GM19395 (cell line): ENCODE measurements at regions not wholly inside any gene's neighbourhood (a gene's known extent, or its start where the extent isn't known, plus 50 kb on each side); places are given as distances from the start of the nearest gene placed in this dataset.

Experiments used
- ATAC-seq: cut with Tn5 transposase; IDR thresholded peaks from one replicate; pipeline ENCODE4 v1.9.1; 2021; ENCODE audit warnings: mild to moderate bottlenecking, moderate library complexity; ENCODE audit not compliant: unreplicated experiment

DNA sequence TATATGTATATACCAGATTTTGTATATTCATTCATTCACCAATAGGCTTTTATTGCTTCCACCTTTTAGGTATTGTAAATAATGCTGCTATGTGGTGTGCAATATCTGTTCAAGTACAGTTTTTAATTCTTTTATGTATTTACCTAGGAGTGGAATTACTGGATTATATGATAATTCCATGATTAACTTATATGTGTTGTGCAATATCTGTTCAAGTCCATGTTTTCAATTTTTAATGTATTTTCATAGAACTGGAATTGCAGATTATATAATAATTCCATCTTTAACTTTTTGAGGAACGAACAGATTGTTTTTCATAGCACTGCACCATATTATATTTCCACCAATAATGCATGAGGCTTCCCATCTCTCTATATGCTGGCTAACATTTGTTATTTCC lies 50.6 kb upstream of the L3MBTL4 start:
- no peak for ATAC-seq

DNA sequence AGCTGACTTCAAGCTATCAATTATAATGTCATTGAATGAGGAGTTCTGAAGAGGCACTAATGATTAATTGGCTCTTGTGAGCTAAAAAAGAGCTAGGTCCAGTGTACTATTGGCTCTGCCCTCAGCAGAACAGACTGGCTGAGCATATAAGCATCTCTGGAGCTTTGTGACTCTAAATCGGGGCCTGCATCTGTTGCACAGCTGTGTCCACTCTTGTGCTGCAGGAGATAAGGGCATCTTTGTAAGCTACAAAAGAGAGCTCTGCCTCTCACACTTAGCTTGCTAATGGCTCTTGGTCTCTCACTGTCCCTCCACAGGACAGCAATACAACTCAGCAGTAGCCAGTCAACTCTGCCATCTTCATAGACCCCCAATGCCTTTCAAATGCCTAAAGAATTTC lies 61.5 kb upstream of the L3MBTL4 start:
- no peak for ATAC-seq

DNA sequence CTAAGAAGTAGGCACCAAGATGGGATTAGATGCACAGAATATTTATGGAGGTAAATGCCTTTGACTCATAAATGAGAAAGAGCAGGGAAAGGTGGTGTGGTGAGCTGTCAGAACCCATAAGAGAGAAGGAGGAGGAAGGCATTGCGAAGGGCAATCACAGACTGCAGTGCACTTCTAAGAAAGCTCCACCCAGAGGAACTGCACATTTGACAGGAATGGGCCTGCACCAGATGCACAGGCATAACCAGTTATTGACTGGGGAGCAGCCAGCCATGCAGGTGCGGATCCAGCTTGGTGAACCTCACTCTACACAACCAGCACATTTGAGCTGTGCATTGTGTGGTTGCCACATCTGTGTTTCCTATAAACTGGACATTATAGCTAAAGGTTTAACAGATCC lies 62.2 kb upstream of the L3MBTL4 start:
- ATAC-seq, result no peak

DNA sequence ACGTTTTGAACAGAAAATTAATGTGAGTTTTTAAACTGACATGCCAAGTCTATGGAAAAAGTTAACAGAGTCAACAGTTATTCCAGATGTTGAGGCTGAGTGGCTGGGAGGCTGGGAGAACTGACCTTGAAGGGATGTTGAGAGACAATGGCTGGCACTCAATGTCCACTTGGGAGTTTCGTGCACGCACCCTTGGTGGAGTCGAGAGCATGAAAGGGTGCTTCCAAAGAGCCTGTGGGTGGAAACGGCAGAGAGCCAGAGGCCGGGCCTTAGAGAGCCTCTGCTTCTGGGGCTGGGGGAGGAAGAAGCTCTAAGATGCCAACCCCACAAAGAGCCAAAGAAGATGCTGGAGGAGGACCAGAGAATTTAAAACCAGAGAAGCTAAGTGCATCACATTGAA lies 63.4 kb upstream of the L3MBTL4 start:
- no peak for ATAC-seq

DNA sequence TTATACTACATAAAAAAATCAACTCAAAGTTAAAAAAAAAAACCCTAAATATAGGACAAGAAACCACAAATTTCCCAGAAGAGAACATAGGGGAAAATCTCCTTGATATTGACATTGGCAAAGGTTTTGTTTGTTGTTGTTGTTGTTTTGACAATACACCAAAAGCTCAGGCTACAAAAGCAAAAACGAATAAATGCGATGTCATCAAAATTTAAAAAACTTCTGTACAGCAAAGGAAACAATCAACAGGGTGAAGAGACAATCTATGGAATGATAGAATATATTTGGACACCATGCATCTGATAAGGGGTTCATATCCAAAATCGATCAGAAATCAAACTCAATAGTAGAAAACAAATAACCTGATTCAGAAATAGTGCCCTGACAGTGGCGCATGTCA lies 65.0 kb upstream of the L3MBTL4 start:
- no peak for ATAC-seq

DNA sequence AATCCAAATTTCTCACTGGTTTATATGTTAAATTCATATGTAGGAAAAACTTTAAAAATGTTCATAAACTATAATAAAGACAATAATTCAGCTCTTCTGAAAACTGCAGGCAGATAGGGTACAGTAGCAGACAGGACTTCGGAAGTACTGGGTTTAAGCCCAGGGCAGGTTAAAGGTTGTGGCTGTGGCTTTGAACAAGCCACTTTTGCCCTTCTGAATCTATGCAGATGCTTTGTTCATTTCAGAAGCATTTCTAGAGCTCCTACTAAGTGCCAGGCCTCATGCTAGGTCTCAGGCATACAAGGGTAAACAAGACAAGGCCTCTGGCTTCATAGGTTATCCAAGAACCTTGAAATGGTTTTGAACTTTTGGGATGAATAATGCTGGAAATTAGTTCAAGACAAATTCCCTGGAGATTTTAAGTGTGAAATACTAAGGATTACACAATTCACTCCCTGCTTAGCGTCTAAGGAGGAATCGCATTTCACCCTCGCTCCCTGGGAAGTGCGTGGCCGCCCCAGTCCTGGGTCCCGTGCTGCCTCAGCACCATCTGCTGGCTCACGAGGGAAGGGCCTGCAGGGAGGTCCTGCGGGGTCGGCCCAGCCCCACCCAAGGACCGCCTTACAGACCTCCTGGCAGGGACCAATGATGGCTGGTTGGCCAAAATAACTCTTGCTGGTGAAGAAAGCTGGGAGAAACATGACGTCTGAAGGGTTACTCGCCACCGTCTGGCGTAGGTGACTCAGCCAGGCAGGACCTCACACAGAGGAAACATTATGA lies 67.7 kb upstream of the L3MBTL4 start:
- ATAC-seq, result peak; percentile 77

DNA sequence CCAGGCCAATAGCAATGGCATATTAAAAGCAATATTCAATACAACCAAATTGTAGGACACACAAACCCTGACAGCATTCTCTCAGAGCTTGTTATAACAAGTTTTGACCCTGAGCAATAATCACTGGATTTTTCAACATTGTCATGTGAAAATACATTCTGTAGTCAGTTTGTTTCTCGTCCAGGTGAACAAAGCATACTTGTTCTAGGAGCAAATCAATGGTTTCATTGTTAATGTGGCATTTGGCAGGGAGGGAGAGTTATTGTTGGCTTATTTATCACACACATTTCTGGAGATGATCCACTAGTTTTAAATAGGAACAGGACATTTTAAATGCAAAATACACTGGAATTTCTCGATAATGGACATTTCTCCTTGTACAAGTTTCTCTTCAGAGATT lies 69.9 kb upstream of the L3MBTL4 start:
- ATAC-seq, result no peak

DNA sequence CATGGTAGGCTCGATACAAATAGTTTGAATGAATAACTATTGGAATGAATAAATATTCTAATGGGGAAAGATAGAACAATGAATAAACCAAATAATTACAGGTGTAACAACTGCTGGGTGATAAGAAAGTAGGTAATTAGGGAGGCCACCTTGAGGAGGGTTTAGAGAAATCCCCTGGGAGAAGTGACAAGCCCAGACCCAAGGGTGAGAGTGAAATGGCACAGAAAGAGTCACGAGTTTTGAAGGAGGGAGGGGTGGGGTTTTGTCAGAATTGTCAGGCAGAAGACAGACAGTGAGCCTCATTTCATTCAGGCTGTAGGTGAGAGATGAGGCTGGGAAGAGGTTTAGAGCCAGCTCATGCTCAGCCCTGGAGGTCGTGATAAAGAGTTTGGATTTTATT lies 71.6 kb upstream of the L3MBTL4 start:
- no peak for ATAC-seq

DNA sequence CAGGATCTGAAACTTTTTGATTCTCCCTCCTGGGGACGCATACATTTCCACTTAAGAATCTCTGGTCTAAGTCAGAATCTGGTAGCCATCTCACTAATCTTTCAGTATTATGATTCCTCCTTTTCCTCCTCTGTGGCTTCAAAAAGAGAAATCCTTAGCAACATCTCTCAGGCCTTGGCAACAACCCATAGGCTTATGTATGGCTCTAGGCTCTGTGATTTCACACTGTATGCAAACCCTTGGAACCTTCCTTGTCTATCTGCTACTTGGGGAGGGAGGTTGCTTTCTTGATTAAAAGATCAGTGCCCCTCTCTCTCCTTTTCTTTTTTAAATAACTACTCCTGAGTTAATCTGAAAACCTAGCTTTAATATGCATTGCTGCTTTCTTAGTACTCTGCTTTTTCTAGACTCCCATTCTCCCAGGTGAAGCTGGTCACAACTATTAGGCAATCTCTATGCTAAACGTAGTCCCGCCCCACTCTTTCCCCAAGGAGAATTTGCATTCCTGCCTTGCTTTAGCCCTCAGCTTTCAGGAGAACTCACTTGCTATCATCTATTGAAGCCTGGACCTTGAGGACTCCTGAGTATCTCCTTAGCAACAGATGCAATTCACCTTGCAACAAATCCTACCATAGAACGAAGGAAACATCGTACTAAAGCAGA lies 72.2 kb upstream of the L3MBTL4 start:
- no peak for ATAC-seq

DNA sequence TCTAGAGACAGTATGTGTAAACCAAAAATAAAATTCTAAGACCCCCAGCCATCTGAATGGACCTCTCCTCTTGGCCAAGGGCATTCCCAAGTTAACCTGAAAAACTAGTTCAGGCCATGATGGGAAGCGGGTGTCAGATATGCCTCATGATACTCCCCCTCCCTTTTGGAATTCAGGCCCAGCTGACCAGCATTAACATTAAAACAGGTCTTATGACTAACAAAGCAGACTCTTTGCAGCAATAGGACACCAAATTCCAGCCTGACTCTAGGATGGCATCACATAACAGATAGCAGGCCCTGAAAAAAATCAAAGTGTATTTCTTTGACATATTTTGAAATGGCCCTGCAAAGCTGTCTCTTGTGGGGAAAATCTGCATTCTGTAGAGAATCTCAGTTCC lies 73.3 kb upstream of the L3MBTL4 start:
- ATAC-seq, result no peak

DNA sequence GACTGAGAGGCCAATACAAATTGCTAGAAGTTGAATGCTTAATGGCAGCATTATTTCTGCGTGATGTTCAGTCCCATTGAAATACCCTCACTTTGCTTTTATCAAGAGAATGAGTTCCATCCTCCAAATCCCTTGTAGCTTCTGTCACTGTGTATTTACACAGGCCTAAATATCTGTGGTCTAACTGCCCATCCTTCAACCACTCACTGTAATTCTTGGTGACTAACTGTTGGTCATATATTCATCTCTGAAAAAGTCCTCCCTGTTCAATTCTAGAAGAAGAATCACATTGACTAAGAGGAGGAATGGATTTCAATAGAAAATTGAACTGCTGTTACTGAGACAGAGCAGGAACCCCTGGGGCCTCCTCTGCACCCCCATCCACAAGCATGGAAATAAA lies 74.2 kb upstream of the L3MBTL4 start:
- ATAC-seq, result no peak

DNA sequence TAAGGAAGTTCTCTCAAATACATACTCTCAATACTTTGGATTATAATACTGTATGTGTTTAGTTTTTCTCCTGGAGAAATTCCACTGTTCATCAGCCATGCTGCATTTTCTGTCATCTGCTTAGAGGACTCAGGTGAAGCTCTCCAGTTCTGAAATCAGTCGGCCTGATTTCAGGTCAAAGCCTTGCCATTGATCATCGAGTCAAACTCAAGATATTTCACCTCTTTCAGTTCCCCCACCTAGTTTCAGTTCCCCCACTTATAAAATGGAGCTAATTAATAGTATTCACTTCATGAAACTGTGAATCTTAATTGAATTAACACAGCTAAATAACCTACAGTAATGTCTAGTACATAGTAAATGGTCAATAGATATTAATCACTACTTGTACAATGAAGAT lies 75.3 kb upstream of the L3MBTL4 start:
- no peak for ATAC-seq

DNA sequence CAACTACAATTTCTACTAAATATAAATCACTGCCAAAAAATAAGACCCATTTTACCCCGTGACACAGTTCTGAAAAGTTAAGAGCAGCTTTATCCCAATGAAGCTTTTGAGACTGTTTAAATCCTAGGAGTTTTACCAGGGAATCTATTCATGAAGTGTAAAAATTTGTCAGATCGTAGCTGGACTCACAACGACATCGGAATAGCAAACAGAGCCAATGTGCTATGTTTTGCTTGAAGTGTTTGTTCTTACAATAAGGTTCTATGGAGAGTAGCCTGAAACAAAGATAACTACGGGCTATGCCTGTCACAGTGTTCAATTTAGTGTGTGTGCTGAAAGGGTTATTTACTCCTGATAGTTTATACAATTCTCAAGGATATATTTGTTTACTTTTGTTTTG lies 78.5 kb upstream of the L3MBTL4 start:
- no peak for ATAC-seq

DNA sequence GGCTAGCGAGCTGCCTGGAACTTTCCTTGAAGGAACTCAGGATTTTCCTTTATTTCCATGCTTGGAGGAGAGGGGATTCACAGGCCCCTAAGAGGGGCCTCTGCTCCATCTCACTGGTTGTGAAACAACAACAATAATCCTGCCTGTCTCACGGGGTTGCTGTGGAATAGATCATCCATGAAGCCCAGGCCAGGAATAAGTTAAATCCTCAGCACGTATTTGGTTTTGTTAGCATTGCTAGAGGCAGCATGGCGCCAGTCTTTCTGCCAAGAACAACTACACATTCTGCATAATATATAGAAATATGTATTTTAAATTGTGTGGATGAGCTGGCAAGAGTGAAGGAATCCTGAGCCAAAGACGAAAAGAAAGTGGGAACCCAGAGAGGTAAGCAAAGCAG lies 80.8 kb upstream of the L3MBTL4 start:
- ATAC-seq, result no peak

DNA sequence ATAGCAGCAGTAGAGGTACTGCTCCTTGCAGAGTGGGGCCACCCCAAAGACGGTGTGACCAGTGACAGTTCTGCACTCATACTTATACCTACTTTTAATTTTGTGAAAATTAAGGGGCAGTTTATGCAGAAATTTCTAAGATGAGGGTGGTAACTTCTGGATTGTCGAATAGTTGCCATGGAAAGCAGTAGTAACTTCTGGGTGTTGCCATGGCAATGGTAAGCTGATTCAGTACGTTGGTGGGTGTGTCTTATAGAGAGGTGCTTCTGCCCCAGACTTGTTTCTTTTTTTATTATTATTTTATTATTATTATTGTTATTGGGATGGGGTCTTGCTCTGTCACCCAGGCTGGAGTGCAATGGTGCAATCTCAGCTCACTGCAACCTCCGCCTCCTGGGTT lies 82.8 kb upstream of the L3MBTL4 start:
- no peak for ATAC-seq

DNA sequence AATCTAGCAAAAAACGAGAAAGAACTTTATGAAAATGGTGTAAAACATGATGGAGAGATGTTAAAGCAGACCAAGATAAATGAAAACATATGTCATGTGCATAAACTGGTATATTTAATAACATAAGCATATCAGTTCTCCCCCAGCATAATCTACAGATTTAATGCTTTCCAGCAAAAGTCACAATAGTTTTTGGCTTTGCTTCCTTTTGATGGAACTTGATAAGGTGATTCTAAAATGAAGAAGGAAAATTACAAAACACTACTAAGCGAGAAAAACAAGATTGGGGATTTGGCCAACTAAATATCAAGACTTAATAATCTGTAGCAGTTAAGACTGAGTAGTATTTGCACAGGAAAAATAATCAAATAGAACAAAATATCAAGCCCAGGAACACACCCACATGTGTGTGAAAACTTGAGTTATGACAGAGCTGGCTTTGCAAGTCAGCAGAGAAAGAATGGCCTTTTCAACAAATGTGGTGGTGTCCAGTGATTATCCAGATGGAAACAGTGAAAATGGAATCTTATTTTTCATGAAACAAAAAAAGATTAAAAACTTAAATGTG lies 83.7 kb upstream of the L3MBTL4 start:
- ATAC-seq, result no peak

DNA sequence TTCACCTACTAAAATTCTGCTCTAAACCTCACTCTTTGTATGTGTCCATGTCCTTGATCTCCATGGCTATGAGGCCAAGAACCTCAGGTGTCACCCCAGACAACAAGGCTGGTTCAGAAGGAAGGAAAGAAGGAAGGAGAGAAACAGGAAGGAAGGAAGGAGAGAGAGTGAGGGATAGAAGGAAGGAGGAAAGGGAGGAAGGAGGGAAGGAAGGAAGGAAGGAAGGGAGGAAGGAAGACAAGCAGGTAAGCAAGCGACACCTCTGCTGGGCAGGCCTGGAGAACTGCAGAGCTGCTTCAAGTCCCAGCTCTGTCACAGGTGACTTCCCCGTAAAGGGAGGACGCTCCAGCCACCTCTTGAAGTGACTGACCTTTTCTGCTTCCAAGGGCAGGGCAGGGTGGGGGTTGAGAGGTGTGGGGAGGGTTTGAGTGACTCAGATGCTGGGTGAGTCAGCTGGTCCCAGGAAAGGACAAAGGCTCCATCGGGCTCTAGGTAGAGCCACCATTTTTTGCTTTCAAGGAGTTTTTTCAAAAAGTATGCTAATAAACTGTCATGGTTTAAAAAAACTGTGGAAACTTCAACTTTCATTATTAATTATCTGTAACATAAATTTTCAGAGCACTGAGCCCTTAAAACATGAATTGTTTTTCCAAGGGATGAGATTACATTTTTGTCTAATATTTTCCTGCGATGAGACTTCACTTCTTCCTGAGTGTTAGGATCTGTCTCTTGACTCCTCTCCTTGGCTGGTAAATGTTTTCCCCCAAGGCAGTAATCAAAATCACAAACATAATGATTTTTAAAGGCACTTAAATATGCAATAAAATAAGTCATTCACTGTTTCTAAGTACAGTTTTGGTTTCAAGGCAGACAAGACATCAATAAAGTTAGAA lies 90.1 kb upstream of the L3MBTL4 start:
- no peak for ATAC-seq

DNA sequence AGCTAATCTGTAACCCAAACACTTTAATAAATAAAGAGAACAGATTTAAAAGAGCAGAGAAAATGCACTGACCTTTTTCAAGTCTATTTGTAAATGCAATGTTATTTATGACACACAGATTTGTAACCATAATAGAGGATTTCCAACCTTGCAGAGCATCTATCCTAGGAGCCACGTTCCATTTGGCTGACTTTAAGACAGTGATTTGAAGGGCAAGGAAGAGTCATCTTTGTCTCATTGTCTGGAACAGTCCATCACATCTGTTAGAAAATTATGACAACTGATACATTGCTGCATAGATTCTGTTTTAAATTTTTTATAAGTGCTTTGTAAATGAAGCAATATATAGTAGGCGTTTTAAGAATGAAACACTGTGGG lies 90.8 kb upstream of the L3MBTL4 start:
- ATAC-seq, result no peak

DNA sequence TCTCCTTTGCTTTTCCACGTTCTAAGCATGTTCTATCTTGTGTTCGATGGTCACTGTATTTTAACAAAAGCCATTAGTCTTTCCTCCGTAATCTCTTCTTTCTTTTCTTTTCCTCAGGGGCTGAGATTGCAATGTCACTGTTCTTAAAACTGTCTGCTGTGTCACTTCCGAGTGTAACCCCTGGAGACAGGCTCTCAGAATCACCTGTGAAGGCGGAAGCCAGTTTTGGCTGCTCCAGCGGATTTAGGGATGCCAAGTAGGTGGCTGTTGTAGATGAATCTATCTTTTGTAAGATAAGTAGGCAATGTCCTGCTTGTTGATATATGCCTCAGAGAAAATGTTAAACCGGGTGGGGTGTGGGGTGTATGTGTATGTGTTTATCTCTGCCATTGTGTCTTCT lies 94.7 kb upstream of the L3MBTL4 start:
- ATAC-seq, result no peak

DNA sequence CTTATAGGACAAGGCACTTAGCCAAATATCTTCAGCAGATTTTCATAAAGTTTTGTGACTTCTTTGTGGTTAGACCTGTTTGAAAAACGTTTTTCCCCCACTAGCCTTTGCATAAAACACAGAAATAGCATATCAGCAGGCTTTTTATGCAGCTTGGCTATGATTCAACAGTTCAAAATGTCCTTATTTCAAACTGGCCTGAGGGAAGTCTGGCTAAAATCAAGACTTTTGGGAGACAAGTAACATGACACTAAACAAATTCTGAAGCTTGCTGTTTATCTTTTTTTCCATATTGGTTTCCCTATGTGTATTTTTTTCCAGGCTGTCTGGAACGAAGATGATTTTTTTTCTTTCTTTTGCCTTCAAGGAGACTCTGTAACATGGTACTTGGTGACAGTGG lies 95.1 kb upstream of the L3MBTL4 start:
- no peak for ATAC-seq

DNA sequence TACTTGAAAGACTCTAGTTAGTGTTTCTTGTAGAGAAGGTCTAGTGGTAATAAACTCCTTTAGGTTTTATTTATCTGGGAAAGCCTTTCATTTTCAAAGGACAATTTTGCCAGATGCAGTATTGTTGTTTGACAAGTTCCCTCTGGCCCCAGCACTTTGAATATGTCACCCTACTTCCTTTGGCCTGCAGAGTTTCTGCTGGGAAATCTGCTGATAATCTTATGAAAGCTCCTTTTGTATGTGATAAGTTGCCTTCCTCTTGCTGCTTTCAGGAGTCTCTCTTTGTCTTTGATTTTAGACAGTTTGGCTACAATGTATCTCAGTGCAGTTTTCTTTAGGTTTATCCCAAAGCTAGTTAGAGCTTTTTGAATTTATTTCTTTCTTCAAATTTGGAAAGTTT lies 106.2 kb upstream of the L3MBTL4 start:
- no peak for ATAC-seq
